ENCODE measurements at regions not wholly inside any gene's neighbourhood (a gene's known extent, or its start where the extent isn't known, plus 50 kb on each side); places are given as distances from the start of the nearest gene placed in this dataset.

- Histone ChIP-seq H3K4ac (replicated peaks; ENCODE audit: insufficient read length, low read depth, low read length) (no peak overlapping the region), H2BK120ac (replicated peaks; ENCODE audit: low read depth, low read length) (no peak overlapping the region), H3K4me1 (replicated peaks in 1 of 4; ENCODE audit: control insufficient read depth in 3 of 4, insufficient read depth in 4 of 4, low read length in 3 of 4) (no peaks in the 10 kb centered on the region), H3K9me3 (ENCODE audit: insufficient read depth in 2 of 2, low read depth in 1 of 2, low read length in 1 of 2) (no peaks in the 10 kb centered on the region), H2AFZ (ENCODE audit: low read length) (no peak overlapping the region), H3K23me2 (ENCODE audit: low read depth, low read length) (no peaks in the 10 kb centered on the region), H3K9ac (replicated peaks in 1 of 4; ENCODE audit: extremely low read depth in 1 of 4, low read depth in 3 of 4, low read length in 3 of 4) (no peak overlapping the region), H4K5ac (ENCODE audit: insufficient read length, low read depth, low read length) (no peak overlapping the region), H3K56ac (replicated peaks; ENCODE audit: insufficient read length, low read depth, low read length) (no peak overlapping the region), H3K4me2 (ENCODE audit: insufficient read depth in 1 of 2, low read depth in 2 of 2, low read length in 2 of 2) (no peak overlapping the region), H4K8ac (ENCODE audit: extremely low read depth, insufficient read depth, low read length) (no peak overlapping the region), H3K14ac (ENCODE audit: insufficient read length) (no peak overlapping the region), H2BK5ac (ENCODE audit: low read depth, low read length) (no peak overlapping the region), H3K18ac (ENCODE audit: extremely low read depth, low read length) (no peak overlapping the region), H2AK5ac (ENCODE audit: low read depth, low read length) (no peak overlapping the region), H2BK20ac (ENCODE audit: low read length) (no peak overlapping the region), H3K27me3 (replicated peaks in 1 of 4; ENCODE audit: control insufficient read depth in 3 of 4, extremely low read depth in 1 of 4, insufficient read depth in 3 of 4, low read length in 3 of 4) (no peaks in the 10 kb centered on the region), H4K20me1 (replicated peaks in 1 of 2; ENCODE audit: control insufficient read depth in 1 of 2, insufficient read depth in 2 of 2, low read length in 2 of 2) (no peaks in the 10 kb centered on the region), H3K27ac (ENCODE audit: low read depth, low read length) (no peak overlapping the region), H2BK15ac (ENCODE audit: low read length) (no peak overlapping the region), H4K91ac (replicated peaks; ENCODE audit: insufficient read length, low read length) (no peak overlapping the region), H3K23ac (ENCODE audit: insufficient read length) (no peak overlapping the region), H3K79me1 (ENCODE audit: low read depth, low read length) (no peaks in the 10 kb centered on the region), H3K79me2 (ENCODE audit: control insufficient read depth in 1 of 2, insufficient read depth in 2 of 2, low read length in 2 of 2) (no peaks in the 10 kb centered on the region), H3K36me3 (ENCODE audit: control insufficient read depth in 2 of 4, insufficient read depth in 4 of 4, low read length in 3 of 4) (no peaks in the 10 kb centered on the region), H2BK12ac (ENCODE audit: low read depth, low read length) (no peak overlapping the region), H3K4me3 (ENCODE audit: extremely low read depth in 1 of 4, insufficient read depth in 2 of 4, low read depth in 3 of 4, low read length in 4 of 4) (no peak overlapping the region)
- DNase-seq (ENCODE audit: low read depth in 1 of 2, low spot score in 2 of 2) (no peak), FAIRE-seq (no peak)
- ChIA-PET CTCF (ENCODE audit: partially characterized antibody) (no interaction called here), POLR2A (ENCODE audit: partially characterized antibody) (no interaction called here)
- no peak for TF ChIP-seq ZNF274 (IDR thresholded peaks at IDR 0.05; ENCODE audit: borderline replicate concordance, extremely low read depth, low read length)
- TF ChIP-seq YY1 (IDR thresholded peaks at IDR 0.05; ENCODE audit: low read depth, low read length): no peak
- no peak for TF ChIP-seq GABPA (IDR thresholded peaks at IDR 0.05; ENCODE audit: borderline replicate concordance, insufficient read depth, low read length)
- TF ChIP-seq RXRA (IDR thresholded peaks at IDR 0.05; ENCODE audit: insufficient read depth, low read depth, low read length): no peak
- TF ChIP-seq SP2 (IDR thresholded peaks at IDR 0.05; ENCODE audit: low read length): no peak
- TF ChIP-seq, protein P1, sequence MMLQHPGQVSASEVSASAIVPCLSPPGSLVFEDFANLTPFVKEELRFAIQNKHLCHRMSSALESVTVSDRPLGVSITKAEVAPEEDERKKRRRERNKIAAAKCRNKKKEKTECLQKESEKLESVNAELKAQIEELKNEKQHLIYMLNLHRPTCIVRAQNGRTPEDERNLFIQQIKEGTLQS (IDR thresholded peaks at IDR 0.05; ENCODE audit: insufficient read depth, low read depth, low read length): no peak
- no peak for TF ChIP-seq EGR1 (IDR thresholded peaks at IDR 0.05; ENCODE audit: borderline replicate concordance, low read depth, low read length)
Measured at GRCh38 chr3:95029644-95030043, 966.8 kb downstream of the NSUN3 start.

Measured in H1 (cell line).